ENCODE measurements at regions not wholly inside any gene's neighbourhood (a gene's known extent, or its start where the extent isn't known, plus 50 kb on each side); places are given as distances from the start of the nearest gene placed in this dataset.

DNA sequence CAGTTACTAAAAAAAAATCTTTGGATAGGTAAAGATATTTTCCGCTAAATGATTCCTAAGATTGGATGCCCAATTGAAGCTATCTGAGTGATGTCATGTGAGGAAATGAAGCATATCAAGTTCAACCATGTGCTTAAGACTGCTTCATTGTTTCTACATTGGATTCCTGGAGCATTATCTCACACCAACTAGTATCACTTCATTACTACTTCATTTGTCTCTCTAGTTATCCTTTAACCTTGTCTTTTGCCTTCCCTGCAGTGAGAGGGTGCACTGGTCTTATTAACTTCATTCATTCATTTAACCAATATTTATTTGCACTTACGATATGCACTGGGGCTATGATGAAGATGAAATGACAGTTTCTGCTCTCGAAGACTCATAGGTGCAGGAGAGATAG is 198.1 kb downstream of the SLC38A4 start:
- TF ChIP-seq POLR2AphosphoS5 (IDR thresholded peaks at IDR 0.05; ENCODE audit: low read depth, low read length): no peak
- TF ChIP-seq POLR2A (IDR thresholded peaks at IDR 0.05; ENCODE audit: low read depth, low read length): no peak
- TF ChIP-seq TAF1 (IDR thresholded peaks at IDR 0.05; ENCODE audit: borderline replicate concordance, low read depth, low read length): no peak

Measured in GM12892 (cell line).